CD1c-positive myeloid dendritic cell (primary cell): ENCODE measurements at regions not wholly inside any gene's neighbourhood (a gene's known extent, or its start where the extent isn't known, plus 50 kb on each side); places are given as distances from the start of the nearest gene placed in this dataset.
"Not testable (repeated sequence)": the region's sequence is repeated elsewhere in the genome, so short reads cannot be mapped to it uniquely, and the experiment has no call there.

Experiments
- DNase-seq: peaks from one replicate; pipeline ENCODE4 v3.0.0-alpha.2; 2016; ENCODE audit errors: extremely low spot score

DNA sequence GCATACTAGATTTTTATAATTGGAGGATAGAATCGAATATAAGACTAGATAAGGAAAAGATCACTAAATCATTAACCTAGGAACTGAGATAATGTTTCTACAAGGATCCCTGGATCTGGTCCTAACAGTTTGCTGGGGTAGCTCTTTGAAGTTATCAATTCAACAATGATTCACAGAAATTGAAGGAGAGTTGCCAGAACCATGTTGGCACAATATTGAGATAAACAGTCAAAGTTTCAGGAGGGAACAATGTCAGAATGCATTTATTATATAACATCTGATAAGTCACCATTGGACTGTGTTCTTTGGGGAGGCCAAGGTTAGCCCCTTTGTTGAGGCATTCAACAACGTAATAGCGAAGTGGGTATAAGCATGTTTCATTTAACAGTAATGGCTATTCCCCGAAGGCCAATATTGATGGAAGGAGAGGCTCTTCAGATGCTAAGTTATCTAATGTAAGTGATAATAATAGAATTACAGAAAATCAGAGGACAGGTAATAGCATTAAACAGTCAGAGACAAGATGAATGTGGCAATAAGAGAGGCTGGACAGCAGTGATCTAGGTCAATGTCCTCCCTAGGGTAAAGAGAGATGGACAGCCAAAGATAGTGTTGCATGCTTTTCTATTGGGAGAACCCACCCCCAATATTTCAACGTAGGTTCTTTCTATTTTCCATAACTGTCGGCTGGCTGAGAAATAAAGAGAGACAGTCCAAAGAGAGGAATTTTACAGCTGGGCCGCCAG, 604.8 kb upstream of the GYPC start:
- DNase-seq = no peak

- not testable (repeated sequence) for DNase-seq
Observed at GRCh38 chr2:126051737-126052240, 604.2 kb upstream of the GYPC start.

DNA sequence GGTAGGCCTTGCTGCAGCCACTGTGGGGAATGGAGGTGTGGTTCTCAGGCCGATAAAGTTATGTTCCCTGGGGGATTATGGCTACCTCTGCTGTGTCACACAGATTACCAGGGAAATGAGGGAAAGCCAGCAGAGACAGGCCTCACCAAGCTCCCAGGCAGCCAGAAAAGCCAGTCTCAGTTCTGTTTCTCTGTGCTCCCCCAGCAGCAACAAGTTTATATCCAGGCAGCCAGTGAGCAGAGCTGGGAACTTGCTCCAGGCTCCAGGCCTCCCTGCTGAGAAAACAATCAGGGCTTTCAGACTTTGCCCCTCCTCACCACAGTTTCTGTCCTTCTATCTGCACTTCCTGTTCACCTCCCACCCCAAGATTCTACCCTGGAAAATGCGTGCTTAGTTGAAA, 596.6 kb upstream of the GYPC start:
- no peak for DNase-seq

DNA sequence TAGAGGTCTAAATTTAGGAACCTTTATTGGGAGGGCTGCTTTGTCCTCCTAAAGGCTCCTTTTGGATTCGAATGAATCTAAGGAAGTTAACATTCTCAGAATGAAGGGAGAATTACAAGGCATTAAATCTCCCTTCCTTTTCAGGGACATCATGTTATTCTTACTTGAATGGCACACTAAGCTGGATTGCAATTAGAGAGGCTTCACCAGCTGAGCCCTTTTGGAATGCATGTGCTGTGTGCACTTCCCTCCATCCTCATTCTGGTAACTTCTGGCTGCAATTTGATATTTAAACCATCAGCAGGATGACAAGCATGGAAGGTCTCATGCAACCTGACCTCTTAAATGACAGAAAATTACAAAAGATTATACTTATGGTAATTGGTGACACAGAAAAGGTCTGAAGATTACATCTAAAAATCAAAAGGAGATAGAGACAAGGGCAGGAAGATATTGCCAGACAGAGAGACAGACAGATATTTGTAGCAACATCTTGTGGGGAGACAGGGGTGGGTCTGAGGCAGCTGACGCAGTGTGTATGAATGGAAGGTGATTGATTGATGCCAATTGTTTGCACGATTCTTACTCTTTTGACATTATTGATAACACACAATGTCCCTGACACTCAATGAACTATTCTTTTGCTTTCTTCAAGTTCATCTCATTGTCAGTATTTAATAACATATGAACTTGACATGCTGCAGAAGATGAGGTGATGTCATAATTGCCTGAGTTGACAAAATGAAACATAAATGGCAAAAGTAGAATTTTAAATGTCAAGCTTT, 570.8 kb upstream of the GYPC start:
- no peak for DNase-seq

DNA sequence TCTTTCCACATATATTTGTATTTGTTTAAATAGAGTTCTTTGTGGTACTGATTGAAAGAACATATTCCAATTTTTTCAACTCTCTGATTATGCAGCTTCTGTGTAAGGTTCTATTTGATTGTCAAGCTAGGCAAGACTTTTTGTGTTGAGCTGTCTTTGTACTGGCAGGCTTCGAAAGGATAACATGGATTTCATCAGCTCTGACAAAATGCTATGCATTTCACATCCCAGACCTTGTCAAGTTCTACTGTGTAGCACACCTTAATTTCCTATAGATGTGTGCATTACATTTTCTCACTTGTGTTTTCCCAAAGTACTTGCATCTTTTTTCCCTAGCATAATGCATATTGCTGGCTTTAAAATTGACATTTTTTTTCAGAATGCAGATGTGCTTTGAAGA, 555.0 kb upstream of the GYPC start:
- no peak for DNase-seq

- no peak for DNase-seq
Observed at GRCh38 chr2:126106006-126106405, 550.0 kb upstream of the GYPC start.

- no peak for DNase-seq
Observed at GRCh38 chr2:126107883-126108282, 548.1 kb upstream of the GYPC start.

GRCh38 chr2:126115975-126116374, 540.0 kb upstream of the GYPC start:
- DNase-seq = no peak

DNA sequence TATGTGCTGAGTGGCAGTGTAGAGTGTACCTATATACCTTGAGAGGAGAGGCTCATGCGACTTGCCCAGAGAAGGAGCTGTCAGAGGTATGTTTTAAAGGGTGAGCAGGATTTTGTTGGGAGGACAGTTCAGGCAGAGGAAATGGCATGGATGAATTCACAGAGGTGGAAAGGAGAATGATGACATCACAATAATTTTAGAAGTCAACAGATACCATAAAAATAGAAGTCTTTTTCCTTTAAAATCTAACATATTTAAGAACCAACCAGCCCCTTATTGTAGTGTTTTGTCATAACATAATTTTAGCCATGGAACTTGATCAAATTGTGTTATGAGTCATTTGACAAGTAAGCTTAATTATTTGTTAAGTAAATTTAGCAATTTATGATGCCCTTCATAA, 538.1 kb upstream of the GYPC start:
- DNase-seq = no peak

GRCh38 chr2:126145752-126146151, 510.2 kb upstream of the GYPC start:
- no peak for DNase-seq

GRCh38 chr2:126154256-126154785, 501.6 kb upstream of the GYPC start:
- DNase-seq = no peak

DNA sequence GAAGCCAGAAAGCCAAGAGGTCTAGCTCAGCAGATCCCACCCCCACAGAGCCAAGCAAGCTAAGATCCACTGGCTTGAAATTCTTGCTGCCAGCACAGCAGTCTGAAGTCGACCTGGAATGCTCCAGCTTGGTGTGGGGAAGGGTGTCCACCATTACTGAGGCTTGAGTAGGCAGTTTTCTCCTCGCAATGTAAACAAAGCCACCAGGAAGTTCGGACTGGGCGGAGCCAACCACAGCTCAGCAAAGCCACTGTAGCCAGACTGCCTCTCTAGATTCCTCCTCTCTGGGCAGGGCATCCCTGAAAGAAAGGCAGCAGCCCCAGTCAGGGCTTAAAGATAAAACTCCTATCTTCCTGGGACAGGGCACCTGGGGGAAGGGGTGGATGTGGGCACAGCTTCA, 495.0 kb upstream of the GYPC start:
- not testable (repeated sequence) for DNase-seq

DNA sequence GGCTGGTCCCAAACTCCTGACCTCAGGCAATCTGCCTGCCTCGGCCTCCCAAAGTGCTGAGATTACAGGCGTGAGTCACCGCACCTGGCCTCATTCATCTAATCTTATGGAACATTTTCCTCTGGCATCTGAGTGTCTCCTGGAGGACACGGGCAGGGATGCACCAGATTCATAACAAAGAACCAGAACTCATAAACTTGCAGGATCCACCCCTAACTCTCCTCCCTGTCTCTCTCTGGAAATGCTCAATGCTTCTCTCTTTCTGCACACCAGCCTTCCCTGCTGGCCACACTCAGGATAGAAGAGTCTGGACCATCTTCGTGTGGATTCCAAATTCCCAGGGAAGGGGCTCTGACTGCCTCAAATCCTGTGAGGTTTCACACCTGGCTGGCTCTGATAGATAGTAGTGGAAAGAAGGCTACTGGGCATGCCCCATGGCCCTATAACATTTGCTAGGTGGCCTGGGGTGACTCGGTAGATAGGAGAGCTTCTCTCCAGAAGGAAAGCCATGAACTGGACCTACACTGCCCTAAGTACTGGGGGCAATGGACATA, 483.2 kb upstream of the GYPC start:
- DNase-seq = no peak

DNA sequence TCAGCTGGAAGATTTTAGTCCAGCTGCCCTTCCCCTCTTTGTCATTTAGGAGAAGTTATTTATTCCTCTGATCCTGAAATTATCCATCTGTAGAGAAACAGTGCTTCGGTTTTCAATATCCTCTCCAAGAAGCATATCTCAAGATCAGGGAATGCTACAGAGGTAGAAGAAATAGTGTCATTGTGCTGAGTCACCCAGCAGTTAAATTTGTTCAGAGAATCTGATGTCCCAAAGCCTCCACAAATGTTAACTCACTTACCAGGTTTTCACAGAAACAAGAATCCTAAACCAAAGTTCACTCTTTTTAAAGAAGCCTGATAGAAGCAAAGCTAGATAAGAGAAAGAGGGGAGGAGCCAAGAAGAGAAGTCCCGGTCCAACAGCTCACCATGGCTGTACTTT, 480.7 kb upstream of the GYPC start:
- DNase-seq = no peak

GRCh38 chr2:126177479-126177878, 478.5 kb upstream of the GYPC start:
- no peak for DNase-seq

DNA sequence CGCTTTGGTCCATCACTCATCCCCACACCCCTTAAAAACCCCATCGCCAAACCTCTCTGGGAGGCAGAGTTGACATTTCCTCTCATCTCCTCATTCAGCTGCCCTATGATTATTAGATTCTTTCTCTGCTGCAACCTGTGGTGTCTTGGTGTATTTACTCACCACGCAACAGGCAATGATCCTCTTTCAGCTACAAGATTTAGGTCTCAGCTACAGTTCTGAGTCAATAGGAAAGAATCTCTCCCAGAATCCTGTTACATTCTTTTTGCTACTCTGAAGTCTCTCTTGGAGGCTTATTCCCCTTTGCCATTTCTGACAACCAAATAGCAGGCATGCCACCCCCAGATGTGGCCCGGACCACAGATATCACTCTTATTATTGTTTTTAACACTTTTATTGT, 468.3 kb upstream of the GYPC start:
- DNase-seq = no peak

DNA sequence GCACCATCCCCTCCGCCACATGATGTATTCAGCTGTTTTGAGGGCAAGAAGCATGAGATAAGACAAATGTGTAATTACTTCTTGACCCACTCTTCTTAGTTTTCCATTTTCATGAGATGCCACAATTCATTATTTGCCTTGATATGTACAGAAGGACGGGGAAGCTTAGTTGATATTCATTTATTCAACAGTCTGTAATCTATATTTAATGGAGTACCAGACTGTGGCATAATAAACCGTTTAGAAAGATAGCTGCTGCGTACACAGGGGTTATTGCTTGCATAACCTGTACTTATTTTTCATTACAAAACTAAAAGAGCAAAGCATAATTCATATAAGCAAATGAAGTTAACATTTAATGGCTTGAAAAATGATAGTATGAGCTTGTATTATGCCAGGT, 466.4 kb upstream of the GYPC start:
- no peak for DNase-seq

DNA sequence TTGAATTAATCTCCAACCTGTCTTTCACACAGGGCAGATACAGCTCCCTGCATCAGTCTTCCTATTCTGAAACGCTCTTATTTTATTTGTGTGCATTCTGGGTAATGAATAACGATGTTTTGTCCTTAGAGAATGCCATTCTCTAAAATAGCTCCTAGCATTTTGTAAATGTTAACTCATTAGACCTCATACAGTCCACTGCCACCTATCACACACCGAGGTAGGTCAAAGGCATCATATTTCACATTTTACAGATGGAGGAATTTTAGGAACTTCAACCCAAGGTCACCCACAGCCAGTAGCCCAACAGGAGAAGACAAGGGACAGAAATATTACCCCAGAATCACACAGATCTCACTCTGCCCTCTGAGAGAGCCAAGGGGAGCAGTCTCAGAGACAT, 455.4 kb upstream of the GYPC start:
- DNase-seq = no peak

GRCh38 chr2:126208266-126208665, 447.7 kb upstream of the GYPC start:
- no peak for DNase-seq

DNA sequence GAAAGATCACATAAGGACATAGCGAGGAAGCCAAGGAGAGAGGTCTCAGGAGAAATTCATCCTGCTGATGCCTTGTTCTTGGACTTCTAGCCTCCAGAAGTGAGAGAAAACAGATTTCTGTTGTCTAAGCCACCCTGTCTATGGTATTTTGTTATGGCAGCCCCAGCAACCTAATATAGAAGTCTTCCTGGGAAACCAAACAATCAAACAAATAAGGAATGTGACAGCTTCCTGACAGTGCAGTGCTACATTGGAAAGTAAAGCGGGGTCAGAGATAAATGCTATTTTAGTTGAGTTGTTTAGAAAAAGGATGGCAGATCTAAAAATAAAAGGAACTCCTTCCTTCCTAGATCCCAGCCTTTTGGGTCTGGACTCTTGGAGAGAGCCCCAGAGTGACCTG, 443.2 kb upstream of the GYPC start:
- no peak for DNase-seq

GRCh38 chr2:126219081-126219480, 436.9 kb upstream of the GYPC start:
- no peak for DNase-seq

- no peak for DNase-seq
Observed at GRCh38 chr2:126220331-126220730, 435.6 kb upstream of the GYPC start.

GRCh38 chr2:126221506-126221905, 434.5 kb upstream of the GYPC start:
- no peak for DNase-seq
